Stimulated activated CD4-positive, alpha-beta T cell treated with anti-CD3 and anti-CD28 coated beads, TNF-alpha, amount 100 ng/mL, for 1 hour (primary cell): ENCODE measurements at regions not wholly inside any gene's neighbourhood (a gene's known extent, or its start where the extent isn't known, plus 50 kb on each side); places are given as distances from the start of the nearest gene placed in this dataset.

Source experiments
- DNase-seq, 3 donors: peaks; one replicate each; pipeline ENCODE4 v3.0.0-alpha.2; 2020; ENCODE audit warnings: low read depth in 3 of 3, low spot score in 1 of 3

GRCh38 chr5:61821561-61821960 is 484.4 kb upstream of the KIF2A start:
- DNase-seq = no peak

DNA sequence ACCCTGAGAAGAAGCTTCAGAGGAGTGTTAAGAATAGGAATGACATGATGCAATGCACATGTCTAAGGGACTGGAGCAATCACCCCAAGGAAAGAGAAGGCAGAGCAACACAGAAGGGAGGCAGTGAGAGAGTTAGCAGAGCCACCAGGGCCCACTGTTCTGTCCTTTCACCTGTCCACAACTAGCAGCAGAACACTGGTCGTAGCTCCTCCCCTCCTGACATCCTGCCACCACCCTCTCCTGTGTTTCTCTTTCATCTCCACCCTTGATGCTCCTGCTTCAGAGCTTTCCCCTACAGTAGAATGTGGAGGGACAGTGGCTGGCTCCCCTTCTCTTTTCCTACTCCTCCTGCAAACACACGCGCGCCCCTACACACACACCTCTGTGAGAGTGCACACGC is 483.4 kb upstream of the KIF2A start:
- DNase-seq = no peak

- no peak for DNase-seq
These were observed 482.9 kb upstream of the KIF2A start for GRCh38 chr5:61823065-61823464.

GRCh38 chr5:61823781-61824180 is 482.2 kb upstream of the KIF2A start:
- DNase-seq = no peak

GRCh38 chr5:61824396-61824795 is 481.6 kb upstream of the KIF2A start:
- no peak for DNase-seq

- no peak for DNase-seq
These were observed 478.5 kb upstream of the KIF2A start for GRCh38 chr5:61827445-61827975.

GRCh38 chr5:61828856-61829255 is 477.1 kb upstream of the KIF2A start:
- DNase-seq = no peak

DNA sequence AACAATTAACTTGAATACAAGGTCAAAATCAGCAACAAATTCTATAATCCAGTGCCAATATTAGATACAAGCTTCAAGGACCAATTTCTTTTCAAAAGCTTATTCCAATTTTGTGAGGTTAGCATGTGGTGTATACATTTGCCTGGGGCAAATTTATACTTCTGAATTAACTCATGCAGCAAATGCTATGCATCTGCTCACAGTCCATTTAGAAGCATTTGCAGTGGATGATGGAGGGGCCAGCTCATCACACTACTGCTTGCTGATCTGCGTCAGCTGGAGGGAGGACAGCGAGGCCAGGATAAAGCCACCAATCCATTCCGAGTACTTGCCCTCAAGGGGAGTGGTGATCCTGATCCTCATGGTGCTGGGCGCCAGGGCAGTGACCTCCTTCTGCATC is 474.3 kb upstream of the KIF2A start:
- DNase-seq = no peak

- DNase-seq = no peak
These were observed 468.2 kb upstream of the KIF2A start for GRCh38 chr5:61837788-61838187.

GRCh38 chr5:61840361-61840760 is 465.6 kb upstream of the KIF2A start:
- DNase-seq = no peak

GRCh38 chr5:61842840-61843239 is 463.2 kb upstream of the KIF2A start:
- no peak for DNase-seq

DNA sequence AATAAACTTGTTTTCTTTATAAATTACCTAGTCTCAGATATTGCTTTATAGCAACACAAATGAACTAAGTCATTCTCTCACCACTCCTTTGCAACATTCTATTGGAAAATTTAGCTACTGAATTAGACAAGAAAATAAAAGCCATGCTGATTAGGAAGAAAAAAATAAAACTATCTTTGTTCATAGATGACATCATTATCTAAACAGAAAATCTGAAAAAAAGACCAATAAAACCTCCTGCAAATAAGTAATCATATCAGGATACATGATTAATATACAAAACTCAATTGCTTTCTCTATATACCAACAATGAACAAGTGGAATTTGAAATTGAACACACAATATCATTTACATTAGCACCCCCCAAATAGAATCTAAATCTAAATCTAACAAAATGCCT is 455.3 kb upstream of the KIF2A start:
- DNase-seq = no peak

DNA sequence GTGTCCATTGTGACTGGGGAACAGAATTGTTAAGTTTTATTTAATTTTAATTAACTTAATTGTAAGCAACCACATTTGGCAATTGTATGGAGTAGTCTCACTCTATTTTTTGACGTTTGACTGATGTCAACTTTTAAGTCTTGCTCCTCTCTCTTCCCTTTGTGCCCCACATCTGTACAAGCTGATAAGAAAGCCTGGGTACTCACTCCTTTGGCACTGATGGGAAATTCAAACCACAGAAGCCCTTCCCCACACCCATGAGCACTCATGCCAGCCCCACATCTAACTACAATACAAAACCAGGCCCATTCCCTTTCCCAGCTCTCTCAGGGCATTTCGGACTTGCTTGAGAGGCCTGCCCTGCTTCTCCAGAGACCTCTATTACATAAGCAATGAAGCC is 451.5 kb upstream of the KIF2A start:
- no peak for DNase-seq

GRCh38 chr5:61860978-61861377 is 445.0 kb upstream of the KIF2A start:
- DNase-seq = no peak

- DNase-seq = no peak
These were observed 439.1 kb upstream of the KIF2A start for GRCh38 chr5:61866930-61867329.

DNA sequence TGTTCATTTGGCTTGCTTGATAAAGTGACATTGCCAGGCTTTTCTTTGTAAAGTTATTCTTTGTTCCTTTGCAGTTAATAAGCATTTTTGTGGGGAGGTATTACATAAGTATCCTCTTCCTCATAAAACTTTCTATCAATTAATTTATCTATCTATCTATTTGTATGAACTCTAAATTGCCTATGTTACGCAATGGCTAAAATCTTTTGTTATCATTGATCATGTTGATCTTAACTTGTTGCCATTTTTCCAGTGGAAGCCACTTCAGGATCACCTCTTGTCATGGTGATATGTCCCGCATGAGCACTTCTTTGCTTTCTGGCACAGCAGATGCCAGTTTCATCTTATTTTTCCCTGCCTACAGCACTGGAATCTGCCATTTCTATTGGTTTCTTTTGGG is 436.7 kb upstream of the KIF2A start:
- no peak for DNase-seq

- DNase-seq = no peak
These were observed 427.5 kb upstream of the KIF2A start for GRCh38 chr5:61878471-61878870.

GRCh38 chr5:61881821-61882487 is 424.1 kb upstream of the KIF2A start:
- DNase-seq = no peak

DNA sequence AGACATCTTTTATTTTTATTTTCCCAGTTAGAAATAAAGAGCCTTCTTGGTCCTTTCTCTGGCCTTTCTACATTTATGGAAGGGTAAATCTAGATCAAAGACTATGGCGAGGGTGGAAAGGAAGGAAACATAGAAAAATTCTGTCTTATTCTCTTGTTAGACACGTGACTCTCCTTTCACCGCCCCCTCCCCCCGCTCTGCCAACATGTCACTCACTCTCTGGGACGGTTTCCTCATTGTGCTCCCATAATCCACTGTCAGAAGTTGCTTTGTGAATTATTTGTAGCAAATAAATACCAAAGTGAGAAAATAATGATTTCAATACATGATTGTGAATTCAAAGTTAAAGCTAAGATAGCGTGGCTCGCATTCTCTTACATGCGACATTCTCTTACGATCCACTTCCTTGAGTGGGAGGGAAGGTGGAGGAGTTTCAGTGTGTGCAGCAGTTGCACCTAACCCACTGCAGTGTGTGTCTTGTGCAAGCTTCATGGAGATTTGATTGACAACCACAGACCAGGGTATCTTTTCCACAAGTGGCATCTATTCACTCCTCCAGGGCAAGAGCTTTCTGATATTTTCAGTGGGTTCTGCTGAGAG is 423.0 kb upstream of the KIF2A start:
- no peak for DNase-seq

GRCh38 chr5:61884252-61884855 is 421.7 kb upstream of the KIF2A start:
- no peak for DNase-seq

DNA sequence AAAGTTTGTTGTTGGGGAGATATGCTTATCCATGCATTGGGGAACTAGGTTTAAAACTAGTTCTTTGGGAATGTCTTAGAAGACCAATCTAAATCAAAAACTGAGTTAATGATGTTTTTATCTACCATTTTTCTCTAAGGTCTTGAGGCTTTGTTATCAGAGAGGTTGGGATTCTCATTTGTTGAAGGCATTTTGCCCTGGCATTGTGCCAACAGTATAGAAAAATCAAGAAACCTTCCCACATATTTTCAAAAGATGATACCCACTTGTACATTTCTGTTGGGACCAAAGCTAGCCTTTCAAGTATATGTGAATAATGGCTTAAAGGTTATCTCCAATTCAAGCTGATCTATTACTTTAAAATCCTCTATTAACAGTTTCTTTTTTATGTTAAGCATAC is 419.8 kb upstream of the KIF2A start:
- DNase-seq = no peak

DNA sequence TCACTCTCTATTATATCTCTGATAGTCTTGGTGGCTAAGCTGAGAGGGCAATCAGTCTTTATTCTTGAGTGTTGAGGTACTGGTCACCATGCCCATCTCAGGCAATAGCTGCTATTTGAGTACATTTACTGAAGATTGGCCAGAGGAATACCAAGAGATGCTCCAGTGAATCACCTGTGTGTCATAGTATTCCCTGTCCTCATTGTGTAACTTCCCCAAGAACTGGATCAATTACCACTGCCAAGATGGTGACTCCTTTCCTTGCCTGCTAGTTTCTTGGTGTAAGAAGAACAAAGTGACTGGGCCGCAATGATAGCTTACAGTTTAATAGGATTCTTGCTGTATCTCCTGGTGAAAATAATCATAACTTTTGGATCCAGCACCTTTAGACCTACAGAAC is 418.7 kb upstream of the KIF2A start:
- DNase-seq = no peak

DNA sequence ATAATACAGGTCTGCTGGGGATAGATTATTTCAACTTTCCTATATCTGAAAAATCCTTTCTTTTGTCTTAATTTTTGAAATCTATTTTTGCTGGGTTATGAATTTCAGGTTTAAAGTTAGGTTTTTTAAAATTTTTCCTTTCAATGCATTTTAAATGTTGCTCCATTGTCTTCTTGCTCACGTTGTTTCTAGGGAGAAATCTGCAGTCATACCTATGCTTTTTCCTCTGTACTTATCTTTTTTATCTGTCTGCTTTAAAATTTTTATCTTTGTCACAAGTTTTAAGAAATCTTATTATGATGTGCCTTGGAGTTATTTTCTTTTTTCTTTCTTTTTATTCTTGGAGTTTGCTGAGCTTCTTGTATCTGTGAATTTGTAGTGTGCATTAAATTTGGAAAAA is 412.0 kb upstream of the KIF2A start:
- DNase-seq = no peak
